ENCODE measurements at regions not wholly inside any gene's neighbourhood (a gene's known extent, or its start where the extent isn't known, plus 50 kb on each side); places are given as distances from the start of the nearest gene placed in this dataset.

GRCh38 chr18:42474577-42474976 lies 519.5 kb downstream of the PIK3C3 start:
- TF ChIP-seq FOXP2 (optimal IDR thresholded peaks at IDR 0.05; ENCODE audit: control extremely low read depth, extremely low read length, insufficient read depth), result no peak
- no peak for TF ChIP-seq POLR2AphosphoS5 (IDR thresholded peaks at IDR 0.05; ENCODE audit: borderline replicate concordance, low read depth, low read length)
- no peak for TF ChIP-seq EZH2 (IDR thresholded peaks at IDR 0.05)

Data from SK-N-MC (cell line).